WERI-Rb-1 (cell line): ENCODE measurements at regions not wholly inside any gene's neighbourhood (a gene's known extent, or its start where the extent isn't known, plus 50 kb on each side); places are given as distances from the start of the nearest gene placed in this dataset.

Experiments
- DNase-seq: peaks from one replicate; pipeline ENCODE4 v3.0.0-alpha.2; 2020
- H3K27ac ChIP-seq: fragments of 250-450 bp; sonication (Bioruptor Pico); 2 replicates; pipeline ENCODE4 v1.5.1; 2020; ENCODE audit warnings: mild to moderate bottlenecking, moderate library complexity
- H3K27me3 ChIP-seq: fragments of 250-450 bp; sonication (Bioruptor Pico); 2 replicates; pipeline ENCODE4 v1.5.1; 2021; ENCODE audit warnings: mild to moderate bottlenecking, low read depth, moderate library complexity; ENCODE audit not compliant: insufficient read depth, severe bottlenecking
- H3K36me3 ChIP-seq: fragments of 250-450 bp; sonication (Bioruptor Pico); 2 replicates; pipeline ENCODE4 v1.5.1; 2020; ENCODE audit warnings: mild to moderate bottlenecking, moderate library complexity
- H3K4me3 ChIP-seq: 2 replicates; pipeline ENCODE4 v1.5.1; 2011; ENCODE audit warnings: low read depth, mild to moderate bottlenecking, control low read depth, low read length
- H3K9me3 ChIP-seq: fragments of 250-450 bp; sonication (Bioruptor Pico); 2 replicates; pipeline ENCODE4 v1.5.1; 2021; ENCODE audit warnings: mild to moderate bottlenecking, moderate library complexity; ENCODE audit not compliant: severe bottlenecking
- TF ChIP-seq, protein P1 (sequence below): IDR thresholded peaks from 2 replicates; pipeline ENCODE4 v1.5.1; 2011; ENCODE audit warnings: low read depth, mild to moderate bottlenecking, control low read depth, inconsistent platforms, low read length

DNA sequence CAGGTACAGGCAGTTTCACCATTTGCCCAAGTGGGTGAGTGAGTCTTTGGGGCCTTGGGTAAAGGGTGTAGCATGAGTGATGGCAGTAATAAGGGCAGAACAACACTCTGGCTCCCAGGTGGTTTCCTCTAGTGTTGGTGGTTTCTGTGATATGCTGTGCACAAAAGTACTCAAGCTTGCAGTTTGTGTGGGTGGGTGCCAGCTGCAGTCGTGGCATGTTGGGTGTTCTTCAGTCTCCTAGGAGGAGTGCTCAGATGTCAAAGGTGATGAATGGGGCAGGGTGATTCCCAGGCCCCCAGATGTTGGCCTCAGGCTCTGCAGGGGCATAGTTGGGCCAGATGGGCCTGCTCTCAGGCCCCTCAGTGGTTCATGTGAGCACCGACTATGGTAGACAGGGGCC, 166.1 kb upstream of the KLF8 start:
- DNase-seq = no peak
- no peaks in the 10 kb centered on the region for H3K27me3 ChIP-seq
- no peaks in the 10 kb centered on the region for H3K36me3 ChIP-seq
- TF ChIP-seq, protein P1, sequence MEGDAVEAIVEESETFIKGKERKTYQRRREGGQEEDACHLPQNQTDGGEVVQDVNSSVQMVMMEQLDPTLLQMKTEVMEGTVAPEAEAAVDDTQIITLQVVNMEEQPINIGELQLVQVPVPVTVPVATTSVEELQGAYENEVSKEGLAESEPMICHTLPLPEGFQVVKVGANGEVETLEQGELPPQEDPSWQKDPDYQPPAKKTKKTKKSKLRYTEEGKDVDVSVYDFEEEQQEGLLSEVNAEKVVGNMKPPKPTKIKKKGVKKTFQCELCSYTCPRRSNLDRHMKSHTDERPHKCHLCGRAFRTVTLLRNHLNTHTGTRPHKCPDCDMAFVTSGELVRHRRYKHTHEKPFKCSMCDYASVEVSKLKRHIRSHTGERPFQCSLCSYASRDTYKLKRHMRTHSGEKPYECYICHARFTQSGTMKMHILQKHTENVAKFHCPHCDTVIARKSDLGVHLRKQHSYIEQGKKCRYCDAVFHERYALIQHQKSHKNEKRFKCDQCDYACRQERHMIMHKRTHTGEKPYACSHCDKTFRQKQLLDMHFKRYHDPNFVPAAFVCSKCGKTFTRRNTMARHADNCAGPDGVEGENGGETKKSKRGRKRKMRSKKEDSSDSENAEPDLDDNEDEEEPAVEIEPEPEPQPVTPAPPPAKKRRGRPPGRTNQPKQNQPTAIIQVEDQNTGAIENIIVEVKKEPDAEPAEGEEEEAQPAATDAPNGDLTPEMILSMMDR = no peak
- H3K9me3 ChIP-seq = no peaks in the 10 kb centered on the region
- H3K27ac ChIP-seq = no peak overlapping the region
- no peak overlapping the region for H3K4me3 ChIP-seq

DNA sequence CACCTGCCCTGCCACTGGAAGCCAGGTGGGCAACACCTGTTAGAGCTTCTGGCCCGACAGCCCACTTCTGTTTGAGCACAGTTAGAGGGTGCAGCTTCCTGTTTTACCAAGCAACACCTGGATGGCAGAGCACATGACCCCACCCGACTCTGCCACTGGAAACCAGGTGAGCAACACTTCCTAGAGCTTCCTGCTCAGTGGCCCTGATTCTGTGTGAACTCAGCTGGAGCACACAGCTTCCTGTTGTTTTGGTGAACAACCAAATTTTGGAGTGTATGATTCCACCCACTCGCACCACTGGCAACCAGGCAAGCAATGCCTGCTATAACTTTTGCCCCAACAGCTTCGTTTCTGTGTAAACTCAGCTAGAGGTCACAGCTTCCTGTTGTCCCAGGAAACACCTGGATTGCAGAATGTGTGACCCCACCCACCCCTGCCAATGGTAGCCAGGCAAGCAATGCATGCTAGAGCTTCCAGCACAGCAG, 163.8 kb upstream of the KLF8 start:
- no peak for DNase-seq
- no peaks in the 10 kb centered on the region for H3K9me3 ChIP-seq
- H3K36me3 ChIP-seq = no peaks in the 10 kb centered on the region
- no peak overlapping the region for H3K27ac ChIP-seq
- TF ChIP-seq, protein P1 = no peak
- H3K27me3 ChIP-seq = peaks cover 4% of the 10 kb centered on the region
- H3K4me3 ChIP-seq = no peak overlapping the region

DNA sequence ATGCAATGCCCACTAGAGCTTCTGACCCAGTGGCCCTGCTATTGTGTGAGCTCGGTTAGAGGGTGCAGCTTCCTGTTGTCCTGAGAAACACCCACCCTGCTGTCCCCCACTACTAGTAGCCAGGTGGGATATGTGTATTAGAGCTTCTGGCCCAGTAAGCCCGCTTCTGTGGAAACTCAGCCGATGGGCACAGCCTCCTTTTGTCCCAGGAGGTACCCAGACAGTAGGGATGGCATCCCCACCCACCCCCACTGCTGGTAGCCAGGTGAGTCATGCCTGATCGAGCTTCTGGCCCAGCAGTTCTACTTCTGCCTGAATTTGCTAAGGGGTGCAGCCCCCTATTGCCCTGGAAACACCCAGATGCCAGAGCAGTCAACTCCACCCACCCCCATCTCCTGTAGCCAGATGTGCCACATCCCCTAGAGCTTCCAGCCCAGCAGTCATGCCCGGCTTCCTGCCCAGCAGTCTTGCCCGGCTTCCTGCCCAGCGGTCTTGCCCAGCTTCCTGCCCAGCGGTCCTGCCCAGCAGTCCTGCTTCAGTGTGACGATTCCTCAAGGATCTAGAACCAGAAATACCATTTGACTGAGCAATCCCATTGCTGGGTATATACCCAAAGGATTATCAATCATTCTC, 162.7 kb upstream of the KLF8 start:
- H3K27me3 ChIP-seq = peaks cover 7% of the 10 kb centered on the region
- no peak for DNase-seq
- H3K9me3 ChIP-seq = no peaks in the 10 kb centered on the region
- no peak overlapping the region for H3K4me3 ChIP-seq
- H3K27ac ChIP-seq = no peak overlapping the region
- H3K36me3 ChIP-seq = no peaks in the 10 kb centered on the region
- TF ChIP-seq, protein P1 = no peak

DNA sequence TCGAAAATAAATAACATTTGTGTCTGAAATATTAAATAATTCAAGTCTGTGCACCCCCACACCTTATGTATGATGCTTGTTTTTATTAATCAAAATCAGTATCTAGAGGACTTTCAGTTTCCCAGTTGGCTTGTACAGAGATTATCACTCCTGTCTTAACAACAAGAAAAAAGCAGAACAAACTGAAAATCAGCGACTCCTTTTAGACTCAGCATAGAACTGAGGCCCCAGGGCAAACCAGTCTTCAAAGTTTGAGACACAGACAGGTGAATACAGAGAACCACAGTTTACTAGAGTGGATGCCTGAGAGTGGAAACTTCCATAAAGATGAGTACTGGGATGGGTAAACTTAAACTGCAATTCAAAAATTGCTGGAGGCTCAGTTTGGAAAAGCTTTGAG, 142.8 kb upstream of the KLF8 start:
- Histone ChIP-seq H3K27ac (no peak overlapping the region), H3K27me3 (peaks cover 14% of the 10 kb centered on the region), H3K9me3 (no peaks in the 10 kb centered on the region), H3K36me3 (no peaks in the 10 kb centered on the region), H3K4me3 (no peak overlapping the region)
- no peak for DNase-seq
- TF ChIP-seq, protein P1 = no peak

DNA sequence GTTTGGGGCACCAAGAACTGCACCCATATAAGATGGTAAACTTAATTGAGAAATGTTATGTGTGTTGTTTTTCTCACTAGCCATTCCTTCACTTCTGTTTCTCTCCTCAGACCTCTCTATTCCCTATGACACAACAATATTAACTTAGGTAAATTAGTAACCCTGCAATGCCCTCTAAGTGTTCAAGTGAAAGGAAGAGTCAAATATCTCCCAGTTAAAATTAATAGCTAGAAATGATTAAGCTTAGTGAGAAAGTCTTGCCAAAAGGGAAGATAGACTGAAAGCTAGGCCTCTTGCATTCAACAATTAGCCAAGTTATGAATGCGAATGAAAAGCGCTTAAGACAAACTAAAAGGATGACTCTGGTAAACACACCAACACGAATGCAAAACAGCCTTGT, 132.9 kb upstream of the KLF8 start:
- H3K9me3 ChIP-seq = no peaks in the 10 kb centered on the region
- H3K36me3 ChIP-seq = no peaks in the 10 kb centered on the region
- TF ChIP-seq, protein P1 = no peak
- DNase-seq = no peak
- peaks cover 2% of the 10 kb centered on the region for H3K27me3 ChIP-seq
- no peak overlapping the region for H3K4me3 ChIP-seq
- no peak overlapping the region for H3K27ac ChIP-seq

DNA sequence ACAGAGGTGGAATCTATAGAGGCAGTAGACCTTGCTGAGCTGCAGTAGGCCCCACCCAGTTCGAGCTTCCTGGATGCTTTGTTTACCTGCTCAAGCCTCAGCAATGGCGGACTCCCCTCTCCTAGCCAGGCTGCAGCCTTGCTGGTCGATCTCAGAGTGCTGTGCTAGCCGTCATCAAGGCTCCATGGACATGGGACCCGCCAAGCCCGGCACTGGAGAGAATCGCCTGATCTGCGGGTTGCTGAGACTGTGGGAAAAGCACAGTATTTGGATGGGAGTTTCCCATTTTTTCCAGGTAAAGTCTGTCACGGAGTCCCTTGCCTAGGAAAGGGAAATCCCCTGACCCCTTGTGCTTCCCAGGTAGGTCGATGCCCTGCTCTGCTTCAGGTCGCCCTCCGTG, 124.8 kb upstream of the KLF8 start:
- no peaks in the 10 kb centered on the region for H3K9me3 ChIP-seq
- no peak overlapping the region for H3K27ac ChIP-seq
- no peak overlapping the region for H3K4me3 ChIP-seq
- H3K27me3 ChIP-seq = peaks cover 17% of the 10 kb centered on the region
- no peak for DNase-seq
- H3K36me3 ChIP-seq = no peaks in the 10 kb centered on the region
- TF ChIP-seq, protein P1 = no peak
